Fibroblast of pulmonary artery (primary cell): ENCODE measurements at regions not wholly inside any gene's neighbourhood (a gene's known extent, or its start where the extent isn't known, plus 50 kb on each side); places are given as distances from the start of the nearest gene placed in this dataset.

Experiments used
- DNase-seq: peaks from one replicate; pipeline ENCODE4 v3.0.0-alpha.2; 2010; ENCODE audit warnings: low read depth
- H3K4me3 ChIP-seq: replicated peaks from 2 replicates; pipeline ENCODE4 v1.5.1; 2011; ENCODE audit warnings: low read depth, mild to moderate bottlenecking, control low read depth, low read length, moderate library complexity
- CTCF ChIP-seq: IDR thresholded peaks from 2 replicates; pipeline ENCODE4 v1.5.1; 2011; ENCODE audit warnings: mild to moderate bottlenecking, control low read depth, low read length, inconsistent platforms; ENCODE audit errors: missing control alignments

GRCh38 chr5:51650824-51651223, 267.6 kb downstream of the ISL1 start:
- no peak overlapping the region for H3K4me3 ChIP-seq
- TF ChIP-seq CTCF, result no peak
- no peak for DNase-seq

GRCh38 chr5:51651476-51651875, 268.2 kb downstream of the ISL1 start:
- no peak for TF ChIP-seq CTCF
- H3K4me3 ChIP-seq, result no peak overlapping the region
- DNase-seq, result no peak

GRCh38 chr5:51651889-51652288, 268.6 kb downstream of the ISL1 start:
- TF ChIP-seq CTCF, result no peak
- H3K4me3 ChIP-seq, result no peak overlapping the region
- peak; percentile 29 for DNase-seq

- DNase-seq, result no peak
- TF ChIP-seq CTCF, result no peak
- H3K4me3 ChIP-seq, result no peak overlapping the region
These were observed 269.7 kb downstream of the ISL1 start for GRCh38 chr5:51652980-51653379.

- DNase-seq, result no peak
- TF ChIP-seq CTCF, result no peak
- H3K4me3 ChIP-seq, result no peak overlapping the region
These were observed 274.3 kb downstream of the ISL1 start for GRCh38 chr5:51657340-51658240.

- TF ChIP-seq CTCF, result no peak
These were observed 278.5 kb downstream of the ISL1 start for GRCh38 chr5:51661646-51662265.

More at GRCh38 chr5:51661646-51662265, 278.5 kb downstream of the ISL1 start:
- H3K4me3 ChIP-seq, result no peak overlapping the region
- no peak for DNase-seq
